ENCODE measurements at regions not wholly inside any gene's neighbourhood (a gene's known extent, or its start where the extent isn't known, plus 50 kb on each side); places are given as distances from the start of the nearest gene placed in this dataset.

GRCh38 chr1:239274242-239274830 lies 112.0 kb upstream of the CHRM3 start:
- no peak for TF ChIP-seq WT1 (tag by site-specific recombination; IDR thresholded peaks at IDR 0.05)
- no peak for TF ChIP-seq FEZF1 (tag by site-specific recombination; IDR thresholded peaks at IDR 0.05)
- TF ChIP-seq, protein P1, sequence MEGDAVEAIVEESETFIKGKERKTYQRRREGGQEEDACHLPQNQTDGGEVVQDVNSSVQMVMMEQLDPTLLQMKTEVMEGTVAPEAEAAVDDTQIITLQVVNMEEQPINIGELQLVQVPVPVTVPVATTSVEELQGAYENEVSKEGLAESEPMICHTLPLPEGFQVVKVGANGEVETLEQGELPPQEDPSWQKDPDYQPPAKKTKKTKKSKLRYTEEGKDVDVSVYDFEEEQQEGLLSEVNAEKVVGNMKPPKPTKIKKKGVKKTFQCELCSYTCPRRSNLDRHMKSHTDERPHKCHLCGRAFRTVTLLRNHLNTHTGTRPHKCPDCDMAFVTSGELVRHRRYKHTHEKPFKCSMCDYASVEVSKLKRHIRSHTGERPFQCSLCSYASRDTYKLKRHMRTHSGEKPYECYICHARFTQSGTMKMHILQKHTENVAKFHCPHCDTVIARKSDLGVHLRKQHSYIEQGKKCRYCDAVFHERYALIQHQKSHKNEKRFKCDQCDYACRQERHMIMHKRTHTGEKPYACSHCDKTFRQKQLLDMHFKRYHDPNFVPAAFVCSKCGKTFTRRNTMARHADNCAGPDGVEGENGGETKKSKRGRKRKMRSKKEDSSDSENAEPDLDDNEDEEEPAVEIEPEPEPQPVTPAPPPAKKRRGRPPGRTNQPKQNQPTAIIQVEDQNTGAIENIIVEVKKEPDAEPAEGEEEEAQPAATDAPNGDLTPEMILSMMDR (tag by site-specific recombination; IDR thresholded peaks at IDR 0.05): no peak
- TF ChIP-seq SETDB1 (IDR thresholded peaks at IDR 0.05; ENCODE audit: insufficient read length, low read length): no peak
- no peak for TF ChIP-seq ZBTB21 (tag by site-specific recombination; IDR thresholded peaks at IDR 0.05)
- no peak for TF ChIP-seq ZNF501 (tag by site-specific recombination; IDR thresholded peaks at IDR 0.05)
